ENCODE measurements at regions not wholly inside any gene's neighbourhood (a gene's known extent, or its start where the extent isn't known, plus 50 kb on each side); places are given as distances from the start of the nearest gene placed in this dataset.
"Not testable (repeated sequence)": the region's sequence is repeated elsewhere in the genome, so short reads cannot be mapped to it uniquely, and the experiment has no call there.

GRCh38 chr2:87555082-87555481, 192.8 kb upstream of the PLGLB2 start:
- not testable (repeated sequence) for DNase-seq

- DNase-seq, result not testable (repeated sequence)
These were observed 188.9 kb upstream of the PLGLB2 start for GRCh38 chr2:87559001-87559400.

- not testable (repeated sequence) for DNase-seq
These were observed 188.2 kb upstream of the PLGLB2 start for GRCh38 chr2:87559735-87560134.

- not testable (repeated sequence) for DNase-seq
These were observed 182.8 kb upstream of the PLGLB2 start for GRCh38 chr2:87565116-87565515.

GRCh38 chr2:87566531-87566930, 181.4 kb upstream of the PLGLB2 start:
- not testable (repeated sequence) for DNase-seq

- DNase-seq, result not testable (repeated sequence)
These were observed 180.8 kb upstream of the PLGLB2 start for GRCh38 chr2:87567093-87567492.

- not testable (repeated sequence) for DNase-seq
These were observed 180.0 kb upstream of the PLGLB2 start for GRCh38 chr2:87567912-87568311.

- DNase-seq, result not testable (repeated sequence)
These were observed 179.2 kb upstream of the PLGLB2 start for GRCh38 chr2:87568554-87569278.

GRCh38 chr2:87569689-87570397, 178.0 kb upstream of the PLGLB2 start:
- not testable (repeated sequence) for DNase-seq

GRCh38 chr2:87571889-87572465, 175.9 kb upstream of the PLGLB2 start:
- DNase-seq, result not testable (repeated sequence)

- not testable (repeated sequence) for DNase-seq
These were observed 175.0 kb upstream of the PLGLB2 start for GRCh38 chr2:87572906-87573305.

- DNase-seq, result not testable (repeated sequence)
These were observed 174.3 kb upstream of the PLGLB2 start for GRCh38 chr2:87573386-87574192.

GRCh38 chr2:87574193-87575119, 173.4 kb upstream of the PLGLB2 start:
- not testable (repeated sequence) for DNase-seq

GRCh38 chr2:87575138-87575537, 172.7 kb upstream of the PLGLB2 start:
- not testable (repeated sequence) for DNase-seq

- not testable (repeated sequence) for DNase-seq
These were observed 170.5 kb upstream of the PLGLB2 start for GRCh38 chr2:87577358-87577757.

- DNase-seq, result not testable (repeated sequence)
These were observed 165.7 kb upstream of the PLGLB2 start for GRCh38 chr2:87582152-87582551.

GRCh38 chr2:87582579-87582978, 165.3 kb upstream of the PLGLB2 start:
- DNase-seq, result not testable (repeated sequence)

GRCh38 chr2:87583370-87583769, 164.5 kb upstream of the PLGLB2 start:
- DNase-seq, result not testable (repeated sequence)

- not testable (repeated sequence) for DNase-seq
These were observed 164.1 kb upstream of the PLGLB2 start for GRCh38 chr2:87583803-87584202.

- not testable (repeated sequence) for DNase-seq
These were observed 163.5 kb upstream of the PLGLB2 start for GRCh38 chr2:87584268-87584906.

- DNase-seq, result not testable (repeated sequence)
These were observed 160.0 kb upstream of the PLGLB2 start for GRCh38 chr2:87587934-87588333.

Measured in activated CD8-positive, alpha-beta memory T cell treated with anti-CD3 and anti-CD28 coated beads, Interleukin-2, amount 50 U/mL, for 48 hours (primary cell).